ENCODE measurements at regions not wholly inside any gene's neighbourhood (a gene's known extent, or its start where the extent isn't known, plus 50 kb on each side); places are given as distances from the start of the nearest gene placed in this dataset.

GRCh38 chr3:164095279-164095678, 983.0 kb downstream of the SI start:
- TF ChIP-seq CTCF (conservative IDR thresholded peaks at IDR 0.05 in 1 of 2, IDR thresholded peaks at IDR 0.05 in 1 of 2; ENCODE audit: low read depth in 1 of 2, low read length in 2 of 2) (no peak), EZH2 (IDR thresholded peaks at IDR 0.05; ENCODE audit: low read length, missing control alignments) (no peak)
